Activated B cell treated with CpG ODN at 0.5 μM for 24 hours (primary cell): ENCODE measurements at regions not wholly inside any gene's neighbourhood (a gene's known extent, or its start where the extent isn't known, plus 50 kb on each side); places are given as distances from the start of the nearest gene placed in this dataset.
"Not testable (repeated sequence)": the region's sequence is repeated elsewhere in the genome, so short reads cannot be mapped to it uniquely, and the experiment has no call there.

Experiments used
- ATAC-seq: fragments of 200-7000 bp; cut with Tn5 transposase; one replicate; pipeline ENCODE4 v1.10.0; 2021; ENCODE audit warnings: low read depth, mild to moderate bottlenecking, moderate library complexity
- CTCF ChIA-PET: fragments of 350-600 bp; sonication (Branson Sonifier 250); formaldehyde crosslinking; loops from one replicate; lab custom pipeline; 2021; ENCODE audit warnings: antibody characterized with exemption; lab: Charles Lee
- POLR2A ChIA-PET: fragments of 350-600 bp; sonication (Branson Sonifier 250); formaldehyde crosslinking; loops from one replicate; lab custom pipeline; 2021; ENCODE audit warnings: antibody characterized with exemption; lab: Charles Lee
- DNase-seq: peaks from one replicate; pipeline ENCODE4 v3.0.0; 2022
- H3K27ac Mint-ChIP-seq: one replicate; pipeline ENCODE4 v1.8.0; 2020; ENCODE audit warnings: mixed read lengths
- H3K27me3 Mint-ChIP-seq: one replicate; pipeline ENCODE4 v1.8.0; 2021; ENCODE audit warnings: mixed read lengths
- H3K36me3 Mint-ChIP-seq: one replicate; pipeline ENCODE4 v1.8.0; 2021; ENCODE audit warnings: low read depth, mixed read lengths
- H3K4me1 Mint-ChIP-seq: one replicate; pipeline ENCODE4 v1.8.0; 2021; ENCODE audit warnings: mixed read lengths
- H3K4me3 Mint-ChIP-seq: one replicate; pipeline ENCODE4 v1.8.0; 2020; ENCODE audit warnings: mild to moderate bottlenecking, mixed read lengths
- H3K9me3 Mint-ChIP-seq: one replicate; pipeline ENCODE4 v1.8.0; 2020; ENCODE audit warnings: mixed read lengths
- intact Hi-C: fragments of 100-400 bp; cut with micrococcal nuclease; formaldehyde crosslinking; loops from one replicate; pipeline ENCODE4 v1.15.1; 2024
- TF ChIP-seq, protein P1 (sequence below): fragments of 200-600 bp; IDR thresholded peaks from one replicate; pipeline ENCODE4 v1.8.0; 2022; ENCODE audit warnings: antibody characterized with exemption, mild to moderate bottlenecking

GRCh38 chr9:29440449-29440848 lies 1867.2 kb upstream of the C9orf72 start:
- CTCF ChIA-PET, result no interaction called here

DNA sequence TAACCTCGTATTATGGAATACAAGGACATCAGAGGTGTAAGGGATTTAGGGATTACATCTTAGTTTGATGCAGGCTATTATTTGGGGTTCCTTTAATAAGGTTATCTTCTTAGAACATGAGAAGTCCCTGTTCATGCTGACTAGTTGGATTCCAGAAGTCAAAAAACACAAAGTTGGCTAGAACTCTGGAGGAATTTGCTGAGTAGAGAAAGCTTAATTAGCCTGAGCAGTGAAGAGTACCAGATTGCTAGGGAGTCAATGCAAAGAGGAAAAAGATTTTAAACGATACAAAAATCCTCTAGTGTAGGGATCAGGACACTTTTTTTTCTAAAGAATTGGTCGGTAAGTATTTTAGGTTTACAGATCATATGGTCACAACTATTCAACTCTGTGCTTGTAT lies 1872.5 kb upstream of the C9orf72 start:
- POLR2A ChIA-PET, result no interaction called here
- Mint-ChIP-seq H3K36me3 (no peaks in the 10 kb centered on the region), H3K27ac (no peak overlapping the region), H3K27me3 (no peaks in the 10 kb centered on the region), H3K4me3 (no peak overlapping the region), H3K4me1 (no peaks in the 10 kb centered on the region), H3K9me3 (peaks cover 8% of the 10 kb centered on the region)
- TF ChIP-seq, protein P1, sequence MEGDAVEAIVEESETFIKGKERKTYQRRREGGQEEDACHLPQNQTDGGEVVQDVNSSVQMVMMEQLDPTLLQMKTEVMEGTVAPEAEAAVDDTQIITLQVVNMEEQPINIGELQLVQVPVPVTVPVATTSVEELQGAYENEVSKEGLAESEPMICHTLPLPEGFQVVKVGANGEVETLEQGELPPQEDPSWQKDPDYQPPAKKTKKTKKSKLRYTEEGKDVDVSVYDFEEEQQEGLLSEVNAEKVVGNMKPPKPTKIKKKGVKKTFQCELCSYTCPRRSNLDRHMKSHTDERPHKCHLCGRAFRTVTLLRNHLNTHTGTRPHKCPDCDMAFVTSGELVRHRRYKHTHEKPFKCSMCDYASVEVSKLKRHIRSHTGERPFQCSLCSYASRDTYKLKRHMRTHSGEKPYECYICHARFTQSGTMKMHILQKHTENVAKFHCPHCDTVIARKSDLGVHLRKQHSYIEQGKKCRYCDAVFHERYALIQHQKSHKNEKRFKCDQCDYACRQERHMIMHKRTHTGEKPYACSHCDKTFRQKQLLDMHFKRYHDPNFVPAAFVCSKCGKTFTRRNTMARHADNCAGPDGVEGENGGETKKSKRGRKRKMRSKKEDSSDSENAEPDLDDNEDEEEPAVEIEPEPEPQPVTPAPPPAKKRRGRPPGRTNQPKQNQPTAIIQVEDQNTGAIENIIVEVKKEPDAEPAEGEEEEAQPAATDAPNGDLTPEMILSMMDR, result no peak
- ATAC-seq, result no peak
- DNase-seq, result no peak
- CTCF ChIA-PET, result no interaction called here
- intact Hi-C loops, result no loop called here

More at GRCh38 chr9:29440449-29440848, 1867.2 kb upstream of the C9orf72 start:
- H3K36me3 Mint-ChIP-seq, result no peaks in the 10 kb centered on the region
- ATAC-seq (no peak), DNase-seq (no peak)
- TF ChIP-seq, protein P1, result no peak
- peaks cover 6% of the 10 kb centered on the region for H3K9me3 Mint-ChIP-seq
- H3K27ac Mint-ChIP-seq, result no peak overlapping the region
- POLR2A ChIA-PET, result no interaction called here
- no peaks in the 10 kb centered on the region for H3K4me1 Mint-ChIP-seq
- intact Hi-C loops, result no loop called here
- H3K27me3 Mint-ChIP-seq, result no peaks in the 10 kb centered on the region
- no peak overlapping the region for H3K4me3 Mint-ChIP-seq

DNA sequence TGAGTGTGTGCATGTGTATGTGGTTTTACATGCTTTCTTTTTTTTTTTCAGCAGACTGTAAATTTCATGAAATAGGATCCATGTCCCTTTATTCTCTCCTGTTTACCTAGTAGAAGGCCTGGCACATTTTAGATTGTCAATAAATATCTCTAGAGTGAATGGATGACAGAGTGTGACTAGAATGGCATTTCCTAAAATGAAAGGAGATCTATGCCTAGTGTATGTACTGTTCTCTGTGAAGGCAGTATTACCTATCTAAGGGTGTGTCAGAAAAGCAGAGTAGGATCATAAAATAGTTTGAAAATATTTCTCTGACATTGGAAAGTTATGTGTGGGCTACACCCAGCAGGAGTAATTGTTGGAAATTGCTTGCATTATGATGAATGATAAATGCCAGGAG lies 1876.0 kb upstream of the C9orf72 start:
- DNase-seq (no peak), ATAC-seq (no peak)
- intact Hi-C loops, result no loop called here
- H3K27ac Mint-ChIP-seq, result no peak overlapping the region
- no peaks in the 10 kb centered on the region for H3K27me3 Mint-ChIP-seq
- ChIA-PET CTCF (no interaction called here), POLR2A (no interaction called here)
- peaks cover 7% of the 10 kb centered on the region for H3K9me3 Mint-ChIP-seq
- H3K4me1 Mint-ChIP-seq, result no peaks in the 10 kb centered on the region
- TF ChIP-seq, protein P1, result no peak
- H3K36me3 Mint-ChIP-seq, result no peaks in the 10 kb centered on the region
- H3K4me3 Mint-ChIP-seq, result no peak overlapping the region

- H3K9me3 Mint-ChIP-seq, CTCF ChIA-PET, POLR2A ChIA-PET: not testable (repeated sequence)
Measured at GRCh38 chr9:29450343-29450875, 1877.1 kb upstream of the C9orf72 start.

DNA sequence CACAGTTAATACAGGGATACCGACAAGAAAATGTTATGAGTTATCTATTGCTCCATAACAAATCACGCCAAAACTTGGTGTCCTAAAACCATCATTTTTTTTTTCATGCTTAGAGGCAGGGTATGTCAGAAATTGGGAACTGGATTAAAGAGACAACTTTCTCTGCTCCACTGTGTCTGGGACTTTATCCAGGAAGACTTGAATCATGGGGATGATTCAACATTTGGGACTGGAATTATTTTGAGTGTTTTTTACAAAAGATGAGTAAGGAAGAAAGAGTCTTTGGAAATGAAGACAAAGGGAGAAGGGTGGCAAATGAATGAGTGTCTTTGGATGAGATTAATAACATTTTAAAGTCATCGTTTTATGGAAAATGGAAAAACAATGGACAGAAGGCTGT lies 1883.7 kb upstream of the C9orf72 start:
- CTCF ChIA-PET, result no interaction called here
- TF ChIP-seq, protein P1, result no peak

More at GRCh38 chr9:29450343-29450875, 1877.1 kb upstream of the C9orf72 start:
- H3K27me3 Mint-ChIP-seq, DNase-seq, H3K36me3 Mint-ChIP-seq, ATAC-seq, intact Hi-C loops, H3K4me1 Mint-ChIP-seq, H3K4me3 Mint-ChIP-seq, H3K27ac Mint-ChIP-seq: not testable (repeated sequence)

GRCh38 chr9:29475471-29475870 lies 1902.2 kb upstream of the C9orf72 start:
- Mint-ChIP-seq H3K36me3 (no peaks in the 10 kb centered on the region), H3K9me3 (peaks cover 10% of the 10 kb centered on the region), H3K4me3 (no peak overlapping the region), H3K27ac (no peak overlapping the region), H3K27me3 (no peaks in the 10 kb centered on the region), H3K4me1 (no peaks in the 10 kb centered on the region)
- TF ChIP-seq, protein P1, result no peak
- CTCF ChIA-PET, result no interaction called here
- POLR2A ChIA-PET, result no interaction called here
- no peak for DNase-seq
- ATAC-seq, result no peak
- intact Hi-C loops, result no loop called here

More for the DNA sequence above, 1883.7 kb upstream of the C9orf72 start:
- DNase-seq (no peak), ATAC-seq (no peak)
- Mint-ChIP-seq H3K27me3 (no peaks in the 10 kb centered on the region), H3K4me1 (no peaks in the 10 kb centered on the region), H3K9me3 (peaks cover 24% of the 10 kb centered on the region), H3K36me3 (no peaks in the 10 kb centered on the region), H3K4me3 (no peak overlapping the region), H3K27ac (no peak overlapping the region)
- POLR2A ChIA-PET, result no interaction called here
- intact Hi-C loops, result no loop called here
